ENCODE measurements at regions not wholly inside any gene's neighbourhood (a gene's known extent, or its start where the extent isn't known, plus 50 kb on each side); places are given as distances from the start of the nearest gene placed in this dataset.

- no peak for DNase-seq
Measured at GRCh38 chrX:23548164-23548563, 119.1 kb upstream of the PRDX4 start.

GRCh38 chrX:23552303-23552702 is 115.0 kb upstream of the PRDX4 start:
- DNase-seq: no peak

- peak; percentile 1 for DNase-seq
Measured at GRCh38 chrX:23554304-23554703, 113.0 kb upstream of the PRDX4 start.

- no peak for DNase-seq
Measured at GRCh38 chrX:23557070-23557469, 110.2 kb upstream of the PRDX4 start.

GRCh38 chrX:23559975-23560374 is 107.3 kb upstream of the PRDX4 start:
- no peak for DNase-seq

- DNase-seq: no peak
Measured at GRCh38 chrX:23570674-23571343, 96.5 kb upstream of the PRDX4 start.

- no peak for DNase-seq
Measured at GRCh38 chrX:23575281-23575680, 92.0 kb upstream of the PRDX4 start.

GRCh38 chrX:23578079-23578478 is 89.2 kb upstream of the PRDX4 start:
- no peak for DNase-seq

GRCh38 chrX:23589496-23589895 is 77.8 kb upstream of the PRDX4 start:
- no peak for DNase-seq

- DNase-seq: no peak
Measured at GRCh38 chrX:23592741-23593140, 74.6 kb upstream of the PRDX4 start.

GRCh38 chrX:23598575-23598974 is 68.7 kb upstream of the PRDX4 start:
- no peak for DNase-seq

GRCh38 chrX:23603501-23603900 is 63.8 kb upstream of the PRDX4 start:
- DNase-seq: no peak

- DNase-seq: no peak
Measured at GRCh38 chrX:23610495-23610894, 56.8 kb upstream of the PRDX4 start.

- no peak for DNase-seq
Measured at GRCh38 chrX:23612846-23613245, 54.4 kb upstream of the PRDX4 start.

- DNase-seq: no peak
Measured at GRCh38 chrX:23616361-23616760, 50.9 kb upstream of the PRDX4 start.
